ENCODE measurements at regions not wholly inside any gene's neighbourhood (a gene's known extent, or its start where the extent isn't known, plus 50 kb on each side); places are given as distances from the start of the nearest gene placed in this dataset.
"Not testable (repeated sequence)": the region's sequence is repeated elsewhere in the genome, so short reads cannot be mapped to it uniquely, and the experiment has no call there.

GRCh38 chr10:2908851-2909630, 158.3 kb upstream of the PFKP start:
- Mint-ChIP-seq H3K27me3 (ENCODE audit: low read depth) (peaks cover 9% of the 10 kb centered on the region), H3K36me3 (ENCODE audit: low read depth) (no peaks in the 10 kb centered on the region), H3K27ac (no peak overlapping the region), H3K4me3 (no peak overlapping the region), H3K4me1 (ENCODE audit: low read depth) (peaks cover 8% of the 10 kb centered on the region), H3K9me3 (no peaks in the 10 kb centered on the region)
- CTCF ChIA-PET = no interaction called here
- DNase-seq = peak; percentile 54
- intact Hi-C loops (cut with micrococcal nuclease) = no loop called here

- intact Hi-C loops (cut with micrococcal nuclease) = no loop called here
- Mint-ChIP-seq H3K4me1 (ENCODE audit: low read depth) (peaks cover 8% of the 10 kb centered on the region), H3K4me3 (no peak overlapping the region), H3K27ac (no peak overlapping the region), H3K9me3 (no peaks in the 10 kb centered on the region), H3K36me3 (ENCODE audit: low read depth) (no peaks in the 10 kb centered on the region), H3K27me3 (ENCODE audit: low read depth) (peaks cover 13% of the 10 kb centered on the region)
- no peak for DNase-seq
- CTCF ChIA-PET = no interaction called here
Observed at GRCh38 chr10:2906974-2907373, 160.4 kb upstream of the PFKP start.

- Mint-ChIP-seq H3K9me3 (no peaks in the 10 kb centered on the region), H3K27ac (no peak overlapping the region), H3K36me3 (ENCODE audit: low read depth) (no peaks in the 10 kb centered on the region), H3K27me3 (ENCODE audit: low read depth) (peaks cover 15% of the 10 kb centered on the region), H3K4me3 (no peak overlapping the region), H3K4me1 (ENCODE audit: low read depth) (peaks cover 8% of the 10 kb centered on the region)
- intact Hi-C loops (cut with micrococcal nuclease) = no loop called here
- CTCF ChIA-PET = no interaction called here
- no peak for DNase-seq
Observed at GRCh38 chr10:2905851-2906250, 161.5 kb upstream of the PFKP start.

DNA sequence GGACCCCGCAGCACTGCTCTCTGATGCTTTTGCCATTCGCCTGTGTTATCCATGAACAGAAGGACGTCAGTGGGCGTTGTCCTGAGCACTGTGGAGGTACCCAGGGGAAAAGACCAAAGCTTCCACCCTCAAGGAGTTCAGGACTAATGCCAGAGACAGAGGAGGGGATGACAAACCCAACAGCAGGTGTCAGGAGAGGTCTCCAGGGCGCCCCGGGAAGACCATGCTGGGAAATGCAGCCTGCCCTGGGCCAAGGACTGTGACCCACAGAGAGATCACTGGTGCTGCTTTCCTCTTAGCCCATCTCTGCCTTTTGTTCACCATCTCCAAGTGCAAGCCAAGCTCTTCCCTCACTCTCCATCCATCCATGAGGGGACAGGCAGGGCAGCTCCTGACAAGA, 166.8 kb upstream of the PFKP start:
- H3K4me1 Mint-ChIP-seq (ENCODE audit: low read depth) = peaks cover 10% of the 10 kb centered on the region
- no peak for DNase-seq
- intact Hi-C loops (cut with micrococcal nuclease) = no loop called here
- no peak overlapping the region for H3K27ac Mint-ChIP-seq
- H3K4me3 Mint-ChIP-seq = no peak overlapping the region
- CTCF ChIA-PET = interaction anchor here (0.7 kb wide), 1 partner anchor 227 kb away, joined by 3 read pairs; no protein-coding TSS in a partner anchor
- H3K9me3 Mint-ChIP-seq = no peaks in the 10 kb centered on the region
- H3K27me3 Mint-ChIP-seq (ENCODE audit: low read depth) = peaks cover 15% of the 10 kb centered on the region
- H3K36me3 Mint-ChIP-seq (ENCODE audit: low read depth) = no peaks in the 10 kb centered on the region

- CTCF ChIA-PET = no interaction called here
Observed at GRCh38 chr10:2899246-2899951, 167.9 kb upstream of the PFKP start.

DNA sequence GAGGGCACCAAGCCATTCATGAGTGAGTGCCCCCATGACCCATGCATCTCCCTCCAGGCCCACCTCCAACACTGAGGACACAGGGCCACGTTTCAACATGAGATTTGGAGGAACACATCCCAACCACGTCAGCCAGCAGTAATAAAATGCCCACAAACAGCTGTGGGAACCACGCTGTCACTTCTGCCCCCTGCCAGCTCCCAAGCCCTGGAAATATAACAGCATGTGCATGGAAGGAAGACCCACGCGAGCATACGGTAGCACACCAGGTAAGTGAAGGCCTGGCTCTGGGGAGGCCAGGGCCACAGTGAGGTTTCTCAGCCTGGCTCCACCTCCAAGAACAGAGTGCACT, 168.9 kb upstream of the PFKP start:
- CTCF ChIA-PET = no interaction called here
- peaks cover 10% of the 10 kb centered on the region for H3K27me3 Mint-ChIP-seq (ENCODE audit: low read depth)
- no peak overlapping the region for H3K4me3 Mint-ChIP-seq
- intact Hi-C loops (cut with micrococcal nuclease) = loop anchor here (5.0 kb wide), 2 partner anchors 54 to 1786 kb away; no protein-coding TSS in a partner anchor
- no peaks in the 10 kb centered on the region for H3K36me3 Mint-ChIP-seq (ENCODE audit: low read depth)
- H3K4me1 Mint-ChIP-seq (ENCODE audit: low read depth) = peaks cover 10% of the 10 kb centered on the region
- no peak for DNase-seq
- H3K9me3 Mint-ChIP-seq = no peaks in the 10 kb centered on the region
- H3K27ac Mint-ChIP-seq = no peak overlapping the region

More at GRCh38 chr10:2899246-2899951, 167.9 kb upstream of the PFKP start:
- no peak for DNase-seq
- Mint-ChIP-seq H3K4me1 (ENCODE audit: low read depth) (peaks cover 10% of the 10 kb centered on the region), H3K27ac (no peak overlapping the region), H3K4me3 (no peak overlapping the region), H3K36me3 (ENCODE audit: low read depth) (no peaks in the 10 kb centered on the region), H3K9me3 (no peaks in the 10 kb centered on the region), H3K27me3 (ENCODE audit: low read depth) (peaks cover 15% of the 10 kb centered on the region)
- intact Hi-C loops (cut with micrococcal nuclease) = loop anchor here (5.0 kb wide), 2 partner anchors 53 to 1787 kb away; no protein-coding TSS in a partner anchor

- intact Hi-C loops (cut with micrococcal nuclease) = loop anchor here (5.0 kb wide), 2 partner anchors 54 to 1786 kb away; no protein-coding TSS in a partner anchor
Observed at GRCh38 chr10:2897619-2898508, 169.5 kb upstream of the PFKP start.

GRCh38 chr10:2896334-2896733, 171.0 kb upstream of the PFKP start:
- H3K27me3 Mint-ChIP-seq (ENCODE audit: low read depth); CTCF ChIA-PET; H3K9me3 Mint-ChIP-seq; H3K27ac Mint-ChIP-seq; DNase-seq; H3K4me3 Mint-ChIP-seq; H3K36me3 Mint-ChIP-seq (ENCODE audit: low read depth): not testable (repeated sequence)
- intact Hi-C loops (cut with micrococcal nuclease) = loop anchor here (5.0 kb wide), 2 partner anchors 56 to 1784 kb away; no protein-coding TSS in a partner anchor
- H3K4me1 Mint-ChIP-seq (ENCODE audit: low read depth) = peaks cover 10% of the 10 kb centered on the region

More at GRCh38 chr10:2897619-2898508, 169.5 kb upstream of the PFKP start:
- DNase-seq = peak; percentile 33
- Mint-ChIP-seq H3K9me3 (no peaks in the 10 kb centered on the region), H3K27ac (no peak overlapping the region), H3K36me3 (ENCODE audit: low read depth) (no peaks in the 10 kb centered on the region), H3K4me3 (no peak overlapping the region), H3K27me3 (ENCODE audit: low read depth) (peaks cover 11% of the 10 kb centered on the region), H3K4me1 (ENCODE audit: low read depth) (peaks cover 10% of the 10 kb centered on the region)
- CTCF ChIA-PET = no interaction called here

GRCh38 chr10:2895594-2896196, 171.7 kb upstream of the PFKP start:
- no peak for DNase-seq
- peaks cover 10% of the 10 kb centered on the region for H3K4me1 Mint-ChIP-seq (ENCODE audit: low read depth)
- H3K27ac Mint-ChIP-seq = no peak overlapping the region
- intact Hi-C loops (cut with micrococcal nuclease) = loop anchor here (5.0 kb wide), 2 partner anchors 57 to 1783 kb away; no protein-coding TSS in a partner anchor
- H3K36me3 Mint-ChIP-seq (ENCODE audit: low read depth) = no peaks in the 10 kb centered on the region
- H3K9me3 Mint-ChIP-seq = no peaks in the 10 kb centered on the region
- CTCF ChIA-PET = no interaction called here
- peaks cover 12% of the 10 kb centered on the region for H3K27me3 Mint-ChIP-seq (ENCODE audit: low read depth)
- H3K4me3 Mint-ChIP-seq = no peak overlapping the region

- CTCF ChIA-PET = no interaction called here
- Mint-ChIP-seq H3K4me1 (ENCODE audit: low read depth) (peaks cover 10% of the 10 kb centered on the region), H3K27ac (no peak overlapping the region), H3K9me3 (no peaks in the 10 kb centered on the region), H3K27me3 (ENCODE audit: low read depth) (peaks cover 12% of the 10 kb centered on the region), H3K4me3 (no peak overlapping the region), H3K36me3 (ENCODE audit: low read depth) (no peaks in the 10 kb centered on the region)
- no peak for DNase-seq
- intact Hi-C loops (cut with micrococcal nuclease) = no loop called here
Observed at GRCh38 chr10:2893991-2894390, 173.4 kb upstream of the PFKP start.

DNA sequence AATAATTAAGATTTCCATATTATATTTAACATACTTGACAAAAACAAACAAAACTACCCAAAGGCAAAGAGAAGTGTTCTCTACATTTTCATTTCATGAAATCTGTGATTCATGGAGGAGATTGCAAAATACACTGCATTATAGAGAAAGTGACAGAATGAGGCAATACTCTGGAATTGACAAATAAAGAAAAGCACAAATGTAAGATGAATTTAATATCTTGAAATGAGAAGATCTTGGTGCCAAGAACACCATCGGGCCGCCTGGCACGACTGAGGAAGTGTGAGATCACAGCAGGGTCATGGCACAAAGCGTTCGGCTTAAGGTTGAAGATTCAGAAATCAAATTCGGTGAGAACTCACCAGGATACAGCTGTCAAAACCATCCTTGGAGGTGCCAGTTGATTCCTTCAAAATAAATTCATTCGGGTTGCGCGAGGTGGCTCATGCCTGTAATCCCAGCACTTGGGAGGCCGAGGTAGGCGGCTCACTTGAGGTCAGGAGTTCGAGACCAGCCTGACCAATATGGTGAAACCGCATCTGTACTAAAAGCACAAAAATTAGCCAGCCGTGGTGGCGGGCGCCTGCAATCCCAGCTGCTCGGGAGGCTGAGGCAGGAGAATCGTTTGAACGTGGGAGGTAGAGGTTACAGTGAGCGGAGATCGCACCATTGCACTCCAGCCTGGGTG, 174.0 kb upstream of the PFKP start:
- no peak overlapping the region for H3K4me3 Mint-ChIP-seq
- DNase-seq = no peak
- no peak overlapping the region for H3K27ac Mint-ChIP-seq
- H3K27me3 Mint-ChIP-seq (ENCODE audit: low read depth) = peaks cover 9% of the 10 kb centered on the region
- intact Hi-C loops (cut with micrococcal nuclease) = no loop called here
- H3K9me3 Mint-ChIP-seq = peaks cover 3% of the 10 kb centered on the region
- CTCF ChIA-PET = no interaction called here
- peaks cover 9% of the 10 kb centered on the region for H3K4me1 Mint-ChIP-seq (ENCODE audit: low read depth)
- no peaks in the 10 kb centered on the region for H3K36me3 Mint-ChIP-seq (ENCODE audit: low read depth)

Measured in activated naive CD4-positive, alpha-beta T cell treated with anti-CD3 and anti-CD28 coated beads for 36 hours (primary cell).